HEK293T (cell line): ENCODE measurements at regions not wholly inside any gene's neighbourhood (a gene's known extent, or its start where the extent isn't known, plus 50 kb on each side); places are given as distances from the start of the nearest gene placed in this dataset.

Source experiments
- CTCF ChIA-PET: fragments of 350-600 bp; formaldehyde crosslinking; extraction: SDS; loops from one replicate; lab custom pipeline; 2021; ENCODE audit warnings: antibody characterized with exemption, inconsistent platforms; lab: Yijun Ruan, JAX
- POLR2A ChIA-PET: fragments of 350-600 bp; formaldehyde crosslinking; extraction: SDS; loops from one replicate; lab custom pipeline; 2020; ENCODE audit warnings: antibody characterized with exemption, inconsistent platforms; lab: Yijun Ruan, JAX
- DNase-seq: peaks from one replicate; pipeline ENCODE4 v3.0.0; 2012; ENCODE audit warnings: mixed read lengths; ENCODE audit errors: extremely low spot score
- ARNT ChIP-seq: fragments of 450-650 bp; IDR thresholded peaks from 2 replicates; pipeline ENCODE4 v1.6.1; 2017; ENCODE audit warnings: mild to moderate bottlenecking
- BHLHE40 ChIP-seq: fragments of 450-650 bp; IDR thresholded peaks from 2 replicates; pipeline ENCODE4 v1.6.1; 2016; ENCODE audit warnings: mild to moderate bottlenecking, moderate library complexity, borderline replicate concordance
- CTBP1 ChIP-seq: fragments of 450-650 bp; IDR thresholded peaks from 2 replicates; pipeline ENCODE4 v1.6.1; 2016; ENCODE audit warnings: borderline replicate concordance
- ELF4 ChIP-seq: fragments of 450-650 bp; IDR thresholded peaks from 2 replicates; pipeline ENCODE4 v1.6.1; 2017; ENCODE audit warnings: antibody characterized with exemption
- FOXA1 ChIP-seq: fragments of 450-650 bp; IDR thresholded peaks from 2 replicates; pipeline ENCODE4 v1.6.1; 2016; ENCODE audit warnings: mild to moderate bottlenecking
- FOXK2 ChIP-seq: fragments of 450-650 bp; IDR thresholded peaks from 2 replicates; pipeline ENCODE4 v1.6.1; 2016; ENCODE audit warnings: mild to moderate bottlenecking
- FOXM1 ChIP-seq: fragments of 450-650 bp; IDR thresholded peaks from 2 replicates; pipeline ENCODE4 v1.6.1; 2017; ENCODE audit warnings: mild to moderate bottlenecking, borderline replicate concordance
- HDGF ChIP-seq: fragments of 450-650 bp; IDR thresholded peaks from 2 replicates; pipeline ENCODE4 v1.6.1; 2017; ENCODE audit warnings: antibody characterized with exemption, borderline replicate concordance
- L3MBTL2 ChIP-seq: fragments of 450-650 bp; conservative IDR thresholded peaks from 2 replicates; pipeline ENCODE4 v1.6.1; 2016; ENCODE audit warnings: mild to moderate bottlenecking
- LEF1 ChIP-seq: fragments of 450-650 bp; IDR thresholded peaks from 2 replicates; pipeline ENCODE4 v1.6.1; 2017; ENCODE audit warnings: mild to moderate bottlenecking, borderline replicate concordance
- NFRKB ChIP-seq: fragments of 450-650 bp; IDR thresholded peaks from 2 replicates; pipeline ENCODE4 v1.6.1; 2016; ENCODE audit warnings: mild to moderate bottlenecking, moderate library complexity
- SP1 ChIP-seq: fragments of 450-650 bp; IDR thresholded peaks from 2 replicates; pipeline ENCODE4 v1.6.1; 2017
- SUZ12 ChIP-seq: fragments of 450-650 bp; IDR thresholded peaks from 2 replicates; pipeline ENCODE4 v1.6.1; 2016; ENCODE audit warnings: mild to moderate bottlenecking
- TARDBP ChIP-seq: fragments of 450-650 bp; IDR thresholded peaks from 2 replicates; pipeline ENCODE4 v1.6.1; 2016
- ZNF384 ChIP-seq: fragments of 450-650 bp; IDR thresholded peaks from 2 replicates; pipeline ENCODE4 v1.6.1; 2016
- TF ChIP-seq, protein P1 (sequence below): fragments of 450-650 bp; IDR thresholded peaks from 2 replicates; pipeline ENCODE4 v1.6.1; 2016

DNA sequence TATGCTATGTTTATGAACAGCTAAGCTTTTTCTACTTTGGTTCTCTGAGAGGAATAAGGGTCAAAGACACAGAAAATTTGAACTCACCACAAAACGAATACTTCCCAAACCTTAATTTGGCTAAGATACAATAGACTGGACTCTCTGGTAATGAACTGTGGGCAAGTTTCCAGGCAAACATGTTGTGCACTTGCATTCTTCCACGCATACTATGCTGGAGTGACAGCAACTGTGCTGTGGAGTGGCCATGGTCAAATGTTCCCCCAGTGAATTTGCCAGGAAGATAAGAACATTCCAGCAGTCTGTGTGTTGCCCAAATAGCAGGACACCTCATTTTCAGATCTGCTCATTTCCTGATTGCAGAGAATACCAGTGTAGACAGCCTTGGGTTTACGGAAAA is 275.3 kb upstream of the IL12B start:
- no peak for DNase-seq
- no peak for TF ChIP-seq FOXK2
- no peak for TF ChIP-seq LEF1
- TF ChIP-seq SP1 = no peak
- TF ChIP-seq TARDBP = no peak
- TF ChIP-seq ZNF384 = no peak
- no peak for TF ChIP-seq HDGF
- TF ChIP-seq CTBP1 = no peak
- TF ChIP-seq L3MBTL2 = no peak
- no peak for TF ChIP-seq ARNT
- no peak for TF ChIP-seq BHLHE40
- TF ChIP-seq FOXA1 = no peak
- TF ChIP-seq FOXM1 = no peak
- TF ChIP-seq NFRKB = no peak
- no peak for TF ChIP-seq ELF4
- TF ChIP-seq SUZ12 = no peak
- CTCF ChIA-PET = interaction anchor here (0.5 kb wide), 1 partner anchor 199 kb away, joined by 3 read pairs; no protein-coding TSS in a partner anchor
- POLR2A ChIA-PET = no interaction called here

DNA sequence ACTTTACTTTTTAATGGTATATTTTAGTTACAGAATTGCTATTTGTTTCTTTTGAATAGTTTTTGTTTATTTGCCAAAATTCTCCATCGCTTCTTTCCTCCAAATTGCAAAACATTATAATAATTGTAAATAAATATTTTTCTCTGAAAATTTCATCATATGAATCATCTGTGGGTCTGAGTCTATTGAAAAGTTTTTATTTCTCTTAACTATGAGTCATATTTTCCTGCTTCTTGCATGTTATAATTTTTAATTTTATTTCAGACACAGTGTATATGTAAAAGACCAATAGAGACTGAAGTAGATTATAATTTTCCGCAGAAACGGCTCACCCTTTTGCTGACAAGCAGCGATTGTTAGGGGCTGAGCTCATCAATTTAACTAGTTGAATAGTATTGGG is 279.1 kb upstream of the IL12B start:
- ChIA-PET CTCF (no interaction called here), POLR2A (no interaction called here)
- DNase-seq = no peak
- TF ChIP-seq HDGF (no peak), ELF4 (no peak), CTBP1 (no peak), NFRKB (no peak), ZNF384 (no peak)

DNA sequence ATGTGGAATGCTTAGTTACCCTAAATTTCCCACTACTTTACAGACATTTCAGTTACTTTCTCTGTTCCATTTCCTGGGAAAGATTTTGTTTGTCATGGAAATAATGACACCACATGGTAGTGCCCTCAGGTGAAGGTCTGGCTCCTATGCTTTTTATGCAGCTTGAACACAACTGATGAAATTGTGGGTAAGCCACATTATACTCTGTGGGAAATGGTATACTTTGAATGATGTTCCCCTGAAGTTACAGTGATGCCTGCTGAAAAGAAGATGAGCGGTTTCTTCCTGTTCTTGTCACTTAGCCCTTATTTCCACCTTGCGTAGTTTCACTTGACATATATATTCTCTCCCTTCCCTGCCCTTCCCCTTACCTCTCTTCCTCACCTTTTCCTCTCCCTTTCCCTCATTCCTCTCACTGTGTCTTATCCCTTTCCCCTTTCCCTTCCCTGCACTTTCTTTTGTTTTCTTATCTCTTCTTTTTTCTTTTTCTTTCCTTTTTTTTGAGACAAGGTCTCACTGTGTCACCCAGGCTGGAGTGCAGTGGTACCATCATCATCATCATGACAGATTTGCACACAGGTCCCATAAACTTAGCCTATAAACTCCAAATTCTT is 280.8 kb upstream of the IL12B start:
- POLR2A ChIA-PET = no interaction called here
- TF ChIP-seq FOXM1 = no peak
- TF ChIP-seq L3MBTL2 = no peak
- CTCF ChIA-PET = no interaction called here

DNA sequence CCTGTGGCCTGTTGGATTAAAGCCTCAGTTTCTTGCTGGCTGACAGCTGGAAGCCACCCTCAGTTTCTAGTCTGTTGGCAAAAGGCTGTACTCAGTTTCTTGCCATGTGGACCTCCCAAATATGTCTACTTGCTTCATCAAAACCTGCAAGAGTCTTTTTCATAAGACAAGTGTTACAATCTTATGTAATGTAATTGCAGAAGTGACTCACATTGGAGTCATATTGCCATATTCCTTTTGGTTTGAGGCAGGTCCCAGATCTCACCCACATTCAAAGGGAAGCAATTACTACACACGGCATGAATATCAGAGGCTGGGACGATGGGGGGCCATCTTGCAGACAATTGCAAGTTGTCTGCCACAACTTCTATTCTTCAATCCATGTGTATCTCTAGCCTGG is 286.7 kb upstream of the IL12B start:
- ChIA-PET CTCF (no interaction called here), POLR2A (no interaction called here)
- TF ChIP-seq, protein P1, sequence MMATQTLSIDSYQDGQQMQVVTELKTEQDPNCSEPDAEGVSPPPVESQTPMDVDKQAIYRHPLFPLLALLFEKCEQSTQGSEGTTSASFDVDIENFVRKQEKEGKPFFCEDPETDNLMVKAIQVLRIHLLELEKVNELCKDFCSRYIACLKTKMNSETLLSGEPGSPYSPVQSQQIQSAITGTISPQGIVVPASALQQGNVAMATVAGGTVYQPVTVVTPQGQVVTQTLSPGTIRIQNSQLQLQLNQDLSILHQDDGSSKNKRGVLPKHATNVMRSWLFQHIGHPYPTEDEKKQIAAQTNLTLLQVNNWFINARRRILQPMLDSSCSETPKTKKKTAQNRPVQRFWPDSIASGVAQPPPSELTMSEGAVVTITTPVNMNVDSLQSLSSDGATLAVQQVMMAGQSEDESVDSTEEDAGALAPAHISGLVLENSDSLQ = no peak
- no peak for TF ChIP-seq CTBP1
- TF ChIP-seq SUZ12 = no peak
- no peak for TF ChIP-seq FOXA1
- no peak for TF ChIP-seq TARDBP
- TF ChIP-seq ZNF384 = no peak
- no peak for TF ChIP-seq FOXM1
- TF ChIP-seq ELF4 = no peak
- no peak for TF ChIP-seq HDGF
- no peak for DNase-seq

More for the DNA sequence above, 280.8 kb upstream of the IL12B start:
- no peak for DNase-seq

DNA sequence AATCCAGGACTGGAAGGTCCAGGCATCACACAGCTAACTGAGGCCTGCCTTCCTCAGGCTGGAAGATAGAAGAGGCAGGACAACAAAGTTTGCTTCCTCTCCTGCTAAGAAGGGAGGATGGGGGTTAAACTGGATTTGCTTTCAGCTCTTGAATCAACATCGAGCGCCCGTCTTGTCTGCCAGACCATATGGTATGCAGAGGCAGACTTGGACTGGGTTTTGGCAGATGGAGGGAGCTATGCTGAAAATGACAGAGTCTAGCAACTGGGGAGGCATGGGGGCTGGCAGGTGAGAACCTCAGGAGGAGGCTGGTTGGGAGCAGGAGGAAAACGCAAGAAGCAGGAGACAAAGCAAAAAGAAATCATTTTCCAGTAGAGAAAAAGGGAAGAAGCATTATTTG is 289.5 kb upstream of the IL12B start:
- TF ChIP-seq, protein P1 = no peak
- TF ChIP-seq TARDBP (no peak), LEF1 (no peak), NFRKB (no peak), CTBP1 (no peak), SP1 (no peak), FOXA1 (no peak), ARNT (no peak), ELF4 (no peak), SUZ12 (no peak), FOXM1 (no peak), ZNF384 (no peak), HDGF (no peak), L3MBTL2 (no peak), BHLHE40 (no peak), FOXK2 (no peak)
- ChIA-PET POLR2A (no interaction called here), CTCF (no interaction called here)
- no peak for DNase-seq

DNA sequence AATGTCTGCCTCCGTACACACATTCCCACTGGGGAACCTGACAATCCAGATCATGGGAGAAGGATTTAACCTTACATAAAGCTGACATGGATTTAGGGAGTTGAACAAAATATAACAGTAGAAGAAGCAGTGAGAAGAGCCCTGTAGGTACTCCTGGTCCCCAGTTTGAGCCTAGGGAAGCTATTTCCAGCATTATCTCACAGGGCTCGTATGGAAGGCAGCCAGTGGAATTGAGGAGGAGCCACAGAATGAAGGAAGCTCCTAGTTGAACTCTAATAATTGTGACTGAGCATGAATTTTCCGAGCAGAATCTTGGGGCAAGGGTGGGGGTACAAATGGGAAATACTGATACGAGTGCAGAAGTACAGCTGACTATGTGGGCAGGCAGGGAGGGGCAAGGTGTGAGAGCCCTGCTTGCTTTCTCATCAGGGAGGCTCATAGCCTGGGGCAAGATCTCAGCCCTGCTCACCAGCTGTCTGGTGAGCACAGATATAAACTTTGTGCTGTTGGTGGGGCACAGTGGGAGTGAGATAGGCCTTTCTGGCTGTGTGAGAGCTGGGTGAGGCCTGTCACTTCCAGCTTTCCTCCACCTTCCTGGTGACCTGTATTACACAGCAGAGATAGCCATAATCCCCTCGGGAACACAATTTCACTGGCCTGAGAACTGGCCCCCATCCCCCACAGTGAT is 290.7 kb upstream of the IL12B start:
- CTCF ChIA-PET = no interaction called here
- TF ChIP-seq L3MBTL2 (no peak), NFRKB (no peak), FOXM1 (no peak), ZNF384 (no peak), CTBP1 (no peak), SP1 (no peak), ELF4 (no peak), LEF1 (no peak), FOXA1 (no peak)
- TF ChIP-seq, protein P1 = no peak
- no peak for DNase-seq
- POLR2A ChIA-PET = no interaction called here
